Heart right ventricle (tissue), 16 donors: ENCODE measurements at regions not wholly inside any gene's neighbourhood (a gene's known extent, or its start where the extent isn't known, plus 50 kb on each side); places are given as distances from the start of the nearest gene placed in this dataset.

Source experiments
- ATAC-seq, 8 donors: fragments of 200-7000 bp; cut with Tn5 transposase; one replicate each; pipeline ENCODE4 v1.9.1; 2020; ENCODE audit warnings: mild to moderate bottlenecking in 8 of 8, moderate library complexity in 8 of 8, moderate number of reproducible peaks in 1 of 8
- DNase-seq, 2 donors: peaks; one replicate each; pipeline ENCODE4 v3.0.0-alpha.2; 2020
- H3K27ac ChIP-seq, 10 donors: fragments of 200-600 bp; sonication (generic) in 2 of 10; one replicate each; pipeline versions ENCODE4 v1.5.0 to v1.8.0; 2020 to 2022; ENCODE audit warnings: mild to moderate bottlenecking in 3 of 10
- H3K27me3 ChIP-seq, 7 donors: fragments of 200-600 bp; one replicate each; pipeline ENCODE4 v1.8.0; 2021 to 2022; ENCODE audit warnings: mild to moderate bottlenecking in 2 of 7
- H3K36me3 ChIP-seq, 9 donors: fragments of 200-600 bp; sonication (generic) in 1 of 9; one replicate each; pipeline versions ENCODE4 v1.5.0 to v1.8.0; 2020 to 2022; ENCODE audit warnings: mild to moderate bottlenecking in 2 of 9
- H3K4me1 ChIP-seq, 9 donors: fragments of 200-600 bp; sonication (generic) in 1 of 9; one replicate each; pipeline versions ENCODE4 v1.5.0 to v1.8.0; 2020 to 2022; ENCODE audit warnings: mild to moderate bottlenecking in 4 of 9
- H3K4me3 ChIP-seq, 10 donors: fragments of 200-600 bp; sonication (generic) in 2 of 10; one replicate each; pipeline versions ENCODE4 v1.5.0 to v1.8.0; 2020 to 2022; ENCODE audit warnings: mild to moderate bottlenecking in 7 of 10, moderate library complexity in 2 of 10
- H3K9me3 ChIP-seq, 11 donors: fragments of 200-600 bp in 10 of 11; sonication (generic) in 2 of 11; one replicate each; pipeline versions ENCODE4 v1.5.0 to v1.8.0; 2013 to 2022; ENCODE audit warnings: mild to moderate bottlenecking in 2 of 11, control low read depth in 1 of 11, moderate library complexity in 1 of 11
- CTCF ChIP-seq, 9 donors: fragments of 200-600 bp; sonication (generic) in 2 of 9; IDR thresholded peaks; one replicate each; pipeline versions ENCODE4 v1.5.0 to v1.8.0; 2021 to 2022; ENCODE audit warnings: antibody characterized with exemption in 9 of 9, mild to moderate bottlenecking in 5 of 9, moderate library complexity in 1 of 9
- WGBS, 2 donors: extraction: QIAGEN DNeasy Blood & Tissue Kit; methylation state at CpG; one replicate each; pipeline ENCODE4 v1.1.7; 2013; ENCODE audit warnings: inconsistent platforms in 1 of 2; 5-methylcytosine and 5-hydroxymethylcytosine counted together
- intact Hi-C, 10 donors: fragments of 100-400 bp; cut with DNase I; formaldehyde crosslinking; loops; one replicate each; pipeline versions ENCODE4 v1.11.1 to v1.14.2; 2022
- donor health status: Arrhythmogenic right ventricular cardiomyopathy.
- donor health status: ischemic (EF 13 %, LVEDD 7.1; RV severe dilation, severe dysfunction).
- donor health status: healthy with polysubstance abuse.
- donor health status: DM: no; HTN: yes; CAD: no.
- donor health status: DM: no; HTN: no; CAD: no.
- donor health status: ischemic (EF 25% LVEDD 6.9; RV normal size, moderate dysfunction).
- donor health status: ischemic (EF 25% LVEDD 5.7; RV mildly dilated, moderate dysfunction).
- donor health status: healthy.
- donor health status: DM: yes; HTN: yes; CAD: no.
- donor health status: Ischemic cardiomyopathy.
- donor health status: ischemic (EF 35%, LVEDD 5.7; RV mildly dilated, moderate dysfunction).
- donor health status: nonischemic (EF 11% LVEDD 7.7; RV severe dilation, severe dysfunction).
- donor health status: DM: yes; HTN: yes; CAD: no.
- donor health status: PGD.
- donor health status: ischemic (EF 29% LVEDD 5.4; RV normal size, mild dysfunction).
- donor health status: nonischemic (EF 23%, LVEDD 6.1; RV moderate dilation, normal function).

- no peak overlapping the region for H3K27ac ChIP-seq
- H3K4me3 ChIP-seq, result no peak overlapping the region
- TF ChIP-seq CTCF (IDR thresholded peaks at IDR 0.05), result no peak
- no peak for DNase-seq
- H3K27me3 ChIP-seq, result peaks cover 0 to 15% (median 4%) of the 10 kb centered on the region in 7 donors
- WGBS, 2 donors, result 76 to 77% methylated on average over 11 of the region's 11 CpGs
- H3K9me3 ChIP-seq, result peaks cover 0 to 4% (median 0%) of the 10 kb centered on the region in 11 donors
- H3K4me1 ChIP-seq, result no peaks in the 10 kb centered on the region
- no peak for ATAC-seq
- no peaks in the 10 kb centered on the region for H3K36me3 ChIP-seq
- intact Hi-C loops, result no loop called here
Measured at GRCh38 chr6:40195428-40196134, 261.3 kb upstream of the MOCS1 start.

DNA sequence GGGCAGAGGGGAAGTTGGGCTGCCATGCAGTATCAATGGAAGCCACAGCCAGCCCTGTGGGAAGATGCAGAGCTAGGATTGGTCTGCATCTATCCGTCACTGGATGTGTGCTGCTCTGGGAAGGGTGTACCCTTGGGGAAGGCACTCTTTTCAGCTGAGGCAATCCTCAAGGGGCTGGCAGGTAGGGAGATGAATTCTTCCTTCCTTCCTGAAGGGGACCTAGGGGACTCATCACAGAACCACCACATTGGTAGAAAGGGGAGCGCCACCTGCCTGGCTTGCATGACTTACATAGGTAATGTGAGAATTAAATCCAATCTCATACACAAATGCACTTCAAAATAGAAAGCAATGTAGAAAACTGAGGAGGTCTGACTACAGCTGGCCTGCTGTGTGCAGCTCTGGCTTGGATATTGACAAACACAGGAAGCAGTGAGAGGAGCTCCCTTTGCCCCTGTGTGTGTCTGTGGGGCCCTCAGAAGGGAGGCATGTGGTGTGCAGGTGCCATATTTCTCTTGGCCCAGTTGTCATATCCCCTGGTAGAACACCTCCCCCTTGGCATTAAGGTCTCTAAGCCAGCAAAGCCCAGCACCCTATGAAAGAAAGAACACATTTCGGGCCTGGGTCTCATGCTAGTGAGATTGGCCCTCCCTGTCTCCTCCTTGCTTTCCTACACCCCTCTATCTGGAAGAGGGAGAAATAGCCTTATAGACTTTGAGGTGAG is 260.3 kb upstream of the MOCS1 start:
- Histone ChIP-seq H3K4me3 (no peak overlapping the region), H3K27me3 (peaks cover 0 to 15% (median 4%) of the 10 kb centered on the region in 7 donors), H3K4me1 (no peaks in the 10 kb centered on the region), H3K27ac (no peak overlapping the region), H3K36me3 (no peaks in the 10 kb centered on the region), H3K9me3 (no peaks in the 10 kb centered on the region)
- 80 to 85% methylated on average over 3 of the region's 3 CpGs for WGBS, 2 donors
- ATAC-seq (no peak), DNase-seq (no peak)
- intact Hi-C loops, result no loop called here
- TF ChIP-seq CTCF (IDR thresholded peaks at IDR 0.05), result no peak

- Histone ChIP-seq H3K4me1 (no peaks in the 10 kb centered on the region), H3K27ac (no peak overlapping the region), H3K9me3 (no peaks in the 10 kb centered on the region), H3K36me3 (no peaks in the 10 kb centered on the region), H3K27me3 (peaks cover 0 to 15% (median 4%) of the 10 kb centered on the region in 7 donors), H3K4me3 (no peak overlapping the region)
- intact Hi-C loops, result no loop called here
- DNase-seq, result no peak
- WGBS, 2 donors, result 72 to 75% methylated on average over 4 of the region's 4 CpGs
- TF ChIP-seq CTCF (IDR thresholded peaks at IDR 0.05), result no peak
- ATAC-seq, result no peak
Measured at GRCh38 chr6:40192516-40192915, 258.3 kb upstream of the MOCS1 start.

GRCh38 chr6:40188931-40189330 is 254.7 kb upstream of the MOCS1 start:
- no peak overlapping the region for H3K27ac ChIP-seq
- no peak overlapping the region for H3K4me3 ChIP-seq
- ATAC-seq (no peak), DNase-seq (no peak)
- 39 to 68% methylated on average over 1 of the region's 1 CpG for WGBS, 2 donors
- no peak for TF ChIP-seq CTCF (IDR thresholded peaks at IDR 0.05)
- H3K36me3 ChIP-seq, result no peaks in the 10 kb centered on the region
- peaks cover 0 to 18% (median 1%) of the 10 kb centered on the region in 11 donors for H3K9me3 ChIP-seq
- peaks cover 0 to 18% (median 4%) of the 10 kb centered on the region in 7 donors for H3K27me3 ChIP-seq
- no peaks in the 10 kb centered on the region for H3K4me1 ChIP-seq
- intact Hi-C loops, result no loop called here
